H9 (cell line): ENCODE measurements at regions not wholly inside any gene's neighbourhood (a gene's known extent, or its start where the extent isn't known, plus 50 kb on each side); places are given as distances from the start of the nearest gene placed in this dataset.

ENCODE experiments used
- DNase-seq: peaks from one replicate; pipeline ENCODE4 v3.0.0-alpha.2; 2017
- H2AFZ ChIP-seq: one replicate; pipeline ENCODE4 v1.6.1; 2013; ENCODE audit warnings: mild to moderate bottlenecking, low read length, control low read depth, moderate library complexity
- H2AK5ac ChIP-seq: 2 replicates; pipeline ENCODE4 v1.6.1; 2013; ENCODE audit warnings: low read length, control low read depth, mixed read lengths; ENCODE audit not compliant: insufficient read length
- H2BK120ac ChIP-seq: one replicate; pipeline ENCODE4 v1.6.1; 2013; ENCODE audit warnings: low read depth, mild to moderate bottlenecking, low read length, control low read depth, inconsistent platforms; ENCODE audit not compliant: poor library complexity, severe bottlenecking
- H2BK12ac ChIP-seq: 2 replicates; pipeline ENCODE4 v1.6.1; 2013; ENCODE audit warnings: low read length, control low read depth, mixed read lengths, low read depth; ENCODE audit not compliant: insufficient read length
- H2BK15ac ChIP-seq: 2 replicates; pipeline ENCODE4 v1.6.1; 2013; ENCODE audit warnings: low read depth, low read length, control low read depth
- H2BK20ac ChIP-seq: one replicate; pipeline ENCODE4 v1.6.1; 2013; ENCODE audit warnings: low read depth, mild to moderate bottlenecking, low read length, control low read depth, inconsistent platforms; ENCODE audit not compliant: poor library complexity, severe bottlenecking
- H2BK5ac ChIP-seq: 2 replicates; pipeline ENCODE4 v1.6.1; 2013; ENCODE audit warnings: low read length, control low read depth, mixed read lengths; ENCODE audit not compliant: insufficient read length
- H3K14ac ChIP-seq: 2 replicates; pipeline ENCODE4 v1.6.1; 2013; ENCODE audit warnings: low read length, control low read depth; ENCODE audit not compliant: insufficient read depth
- H3K18ac ChIP-seq: 2 replicates; pipeline ENCODE4 v1.6.1; 2013; ENCODE audit warnings: low read depth, mild to moderate bottlenecking, mixed read lengths, low read length, control low read depth; ENCODE audit not compliant: insufficient read length
- H3K23ac ChIP-seq: 2 replicates; pipeline ENCODE4 v1.6.1; 2013; ENCODE audit warnings: low read length, control low read depth, mixed read lengths, low read depth; ENCODE audit not compliant: insufficient read length
- H3K23me2 ChIP-seq: 2 replicates; pipeline ENCODE4 v1.6.1; 2013; ENCODE audit warnings: low read depth, mild to moderate bottlenecking, mixed read lengths, low read length, control low read depth; ENCODE audit not compliant: insufficient read length, poor library complexity, severe bottlenecking
- H3K27ac ChIP-seq: 2 replicates; pipeline ENCODE4 v1.5.1; 2013; ENCODE audit warnings: low read length, control low read depth, mixed read lengths, low read depth; ENCODE audit not compliant: insufficient read length
- H3K27me3 ChIP-seq: 2 replicates; pipeline ENCODE4 v1.6.1; 2013; ENCODE audit warnings: low read length, control low read depth, inconsistent platforms; ENCODE audit not compliant: insufficient read depth
- H3K4ac ChIP-seq: 2 replicates; pipeline ENCODE4 v1.6.1; 2013; ENCODE audit warnings: low read depth, mild to moderate bottlenecking, control low read depth, inconsistent platforms, low read length, moderate library complexity
- H3K4me1 ChIP-seq: 2 replicates; pipeline ENCODE4 v1.6.1; 2013; ENCODE audit warnings: low read length, control low read depth, inconsistent platforms; ENCODE audit not compliant: insufficient read depth
- H3K4me2 ChIP-seq: 2 replicates; pipeline ENCODE4 v1.6.1; 2013; ENCODE audit warnings: low read length, control low read depth, mixed read lengths; ENCODE audit not compliant: insufficient read length, insufficient read depth
- H3K56ac ChIP-seq: 2 replicates; pipeline ENCODE4 v1.6.1; 2013; ENCODE audit warnings: low read depth, mild to moderate bottlenecking, mixed read lengths, low read length, control low read depth; ENCODE audit not compliant: insufficient read length
- H3K79me1 ChIP-seq: 2 replicates; pipeline ENCODE4 v1.6.1; 2013; ENCODE audit warnings: low read depth, mild to moderate bottlenecking, moderate library complexity, low read length, control low read depth, inconsistent platforms; ENCODE audit not compliant: insufficient read depth, poor library complexity, severe bottlenecking
- H3K79me2 ChIP-seq: 2 replicates; pipeline ENCODE4 v1.6.1; 2013; ENCODE audit warnings: low read length, control low read depth, inconsistent platforms; ENCODE audit not compliant: insufficient read depth
- H3K9ac ChIP-seq: 2 replicates; pipeline ENCODE4 v1.6.1; 2013; ENCODE audit warnings: low read length, control low read depth, mixed read lengths; ENCODE audit not compliant: insufficient read length; ENCODE audit errors: extremely low read depth
- H3K9me3 ChIP-seq: one replicate; pipeline ENCODE4 v1.6.1; 2013; ENCODE audit warnings: low read depth, low read length, inconsistent platforms; ENCODE audit not compliant: control insufficient read depth
- H3T11ph ChIP-seq: one replicate; pipeline ENCODE4 v1.6.1; 2013; ENCODE audit warnings: mild to moderate bottlenecking, low read length, control low read depth, inconsistent platforms
- H4K20me1 ChIP-seq: one replicate; pipeline ENCODE4 v1.6.1; 2013; ENCODE audit not compliant: control insufficient read depth, insufficient read length, insufficient read depth
- H4K5ac ChIP-seq: 2 replicates; pipeline ENCODE4 v1.6.1; 2013; ENCODE audit warnings: low read depth, mild to moderate bottlenecking, mixed read lengths, low read length, control low read depth; ENCODE audit not compliant: insufficient read length
- H4K8ac ChIP-seq: replicated peaks from 2 replicates; pipeline ENCODE4 v1.6.1; 2013; ENCODE audit warnings: low read length, control low read depth, mixed read lengths, low read depth; ENCODE audit not compliant: insufficient read length
- H4K91ac ChIP-seq: 2 replicates; pipeline ENCODE4 v1.6.1; 2013; ENCODE audit warnings: low read depth, mild to moderate bottlenecking, moderate library complexity, mixed read lengths, low read length, control low read depth; ENCODE audit not compliant: insufficient read length
- H3K27ac Mint-ChIP-seq, 3 experiments: 2 replicates in 2 of 3; 3 replicates in 1 of 3; pipeline ENCODE4 v1.8.0; 2020 to 2021; ENCODE audit warnings: mixed read lengths in 3 of 3, mild to moderate bottlenecking in 1 of 3, moderate library complexity in 1 of 3
- H3K27me3 Mint-ChIP-seq: 2 replicates; pipeline ENCODE4 v1.8.0; 2021; ENCODE audit warnings: low read depth, mild to moderate bottlenecking, moderate library complexity, mixed read lengths
- H3K36me3 Mint-ChIP-seq, 3 experiments: 2 replicates in 2 of 3; 3 replicates in 1 of 3; pipeline ENCODE4 v1.8.0; 2020 to 2021; ENCODE audit warnings: low read depth in 3 of 3, mixed read lengths in 3 of 3; ENCODE audit not compliant: insufficient read depth in 1 of 3
- H3K4me1 Mint-ChIP-seq, 2 experiments: 2 replicates each; pipeline ENCODE4 v1.8.0; 2020; ENCODE audit warnings: mixed read lengths in 2 of 2
- H3K4me3 Mint-ChIP-seq, 2 experiments: 2 replicates in 1 of 2; 3 replicates in 1 of 2; pipeline ENCODE4 v1.8.0; 2020 to 2021; ENCODE audit warnings: mild to moderate bottlenecking in 2 of 2, mixed read lengths in 2 of 2, moderate library complexity in 1 of 2
- H3K9me3 Mint-ChIP-seq, 2 experiments: 2 replicates in 1 of 2; 3 replicates in 1 of 2; pipeline ENCODE4 v1.8.0; 2020; ENCODE audit warnings: mild to moderate bottlenecking in 2 of 2, mixed read lengths in 2 of 2, moderate library complexity in 1 of 2
- CTCF ChIP-seq: fragments of 200-600 bp; sonication (generic); conservative IDR thresholded peaks from 3 replicates; pipeline ENCODE4 v1.8.0; 2021; ENCODE audit warnings: antibody characterized with exemption, mild to moderate bottlenecking
- WGBS: extraction: QIAGEN DNeasy Blood & Tissue Kit; methylation state at CpG from one replicate; pipeline ENCODE4 v1.1.7; 2013; ENCODE audit warnings: missing lambda C conversion rate, low lambda C conversion rate, mixed read lengths; ENCODE audit not compliant: insufficient read length; ENCODE audit errors: extremely low coverage; 5-methylcytosine and 5-hydroxymethylcytosine counted together

GRCh38 chr18:8948011-8948410 is 154.5 kb upstream of the NDUFV2 start:
- Histone ChIP-seq H3K14ac (no peak overlapping the region), H3K18ac (no peak overlapping the region), H3K9me3 (no peaks in the 10 kb centered on the region), H3K27me3 (no peaks in the 10 kb centered on the region; the same call in 1 of the 2 replicates), H3K27ac (no peak overlapping the region), H4K8ac (no peak overlapping the region), H3T11ph (no peak overlapping the region), H3K4me2 (no peak overlapping the region), H2BK5ac (no peak overlapping the region), H3K79me1 (no peaks in the 10 kb centered on the region), H3K4ac (no peak overlapping the region), H3K23ac (no peak overlapping the region), H3K9ac (no peak overlapping the region), H2BK15ac (no peak overlapping the region), H4K5ac (no peak overlapping the region), H3K56ac (no peak overlapping the region), H3K23me2 (no peaks in the 10 kb centered on the region), H4K20me1 (no peaks in the 10 kb centered on the region), H3K4me1 (peaks cover 7% of the 10 kb centered on the region; the same call in 1 of the 2 replicates), H2BK20ac (no peak overlapping the region), H2BK12ac (no peak overlapping the region), H2BK120ac (no peak overlapping the region), H2AK5ac (no peak overlapping the region), H2AFZ (no peak overlapping the region), H4K91ac (no peak overlapping the region), H3K79me2 (no peaks in the 10 kb centered on the region)
- H3K27ac Mint-ChIP-seq: no peak overlapping the region
- peaks cover 54 to 55% of the 10 kb centered on the region in 2 experiments for H3K4me1 Mint-ChIP-seq
- H3K4me3 Mint-ChIP-seq: no peak overlapping the region
- H3K27me3 Mint-ChIP-seq: peaks cover 2% of the 10 kb centered on the region
- DNase-seq: no peak
- WGBS: no CpG with 5 or more reads among the region's 6 CpGs
- H3K36me3 Mint-ChIP-seq: peaks cover 4 to 14% (median 5%) of the 10 kb centered on the region in 3 experiments; a peak in 6 of 7 replicates
- peaks cover 10% of the 10 kb centered on the region in 2 experiments for H3K9me3 Mint-ChIP-seq
- TF ChIP-seq CTCF: no peak
